PC-9 (cell line): ENCODE measurements at regions not wholly inside any gene's neighbourhood (a gene's known extent, or its start where the extent isn't known, plus 50 kb on each side); places are given as distances from the start of the nearest gene placed in this dataset.

Source experiments
- BruUV-seq: library from RNA; stranded (reverse); fragments of 400-500 nt; replicated peaks from 2 replicates; lab custom pipeline; 2021; lab: Mats Ljungman, UMichigan
- CTCF ChIA-PET: fragments of 300-600 bp; sonication (Branson Sonifier 250); formaldehyde crosslinking; loops from one replicate; lab custom pipeline; 2022; ENCODE audit warnings: antibody characterized with exemption; lab: Charles Lee
- POLR2A ChIA-PET: fragments of 300-600 bp; sonication (Branson Sonifier 250); formaldehyde crosslinking; loops from one replicate; lab custom pipeline; 2022; ENCODE audit warnings: antibody characterized with exemption; ENCODE audit not compliant: unreplicated experiment; lab: Charles Lee
- DNase-seq, 2 experiments: peaks; one replicate each; pipeline versions ENCODE4 v3.0.0 to v3.0.0-alpha.2; 2015 to 2022; ENCODE audit warnings: mixed read lengths in 1 of 2
- H2AFZ ChIP-seq: fragments of 200-600 bp; sonication (generic); 2 replicates; pipeline ENCODE4 v1.8.1; 2017; ENCODE audit warnings: antibody characterized with exemption
- H3F3A ChIP-seq: fragments of 200-600 bp; sonication (generic); 2 replicates; pipeline ENCODE4 v1.8.1; 2017; ENCODE audit warnings: antibody characterized with exemption, mild to moderate bottlenecking, low read depth; ENCODE audit not compliant: insufficient read depth
- H3K27ac ChIP-seq: fragments of 200-600 bp; sonication (generic); 2 replicates; pipeline ENCODE4 v1.6.1; 2016; ENCODE audit warnings: mixed run types
- H3K27me3 ChIP-seq: fragments of 200-600 bp; sonication (generic); 2 replicates; pipeline ENCODE4 v1.6.1; 2016; ENCODE audit warnings: low read depth, mixed run types; ENCODE audit not compliant: insufficient read depth
- H3K36me3 ChIP-seq: fragments of 200-600 bp; sonication (generic); 2 replicates; pipeline ENCODE4 v1.6.1; 2016; ENCODE audit warnings: low read depth, mixed run types
- H3K4me1 ChIP-seq: fragments of 200-600 bp; sonication (generic); replicated peaks from 2 replicates; pipeline ENCODE4 v1.6.1; 2016; ENCODE audit warnings: mixed run types; ENCODE audit not compliant: insufficient read depth
- H3K4me2 ChIP-seq: fragments of 200-600 bp; sonication (generic); 2 replicates; pipeline ENCODE4 v1.6.1; 2017; ENCODE audit warnings: mixed run types
- H3K4me3 ChIP-seq: fragments of 200-600 bp; sonication (generic); 2 replicates; pipeline ENCODE4 v1.6.1; 2016; ENCODE audit warnings: mixed run types
- H3K79me2 ChIP-seq: fragments of 200-600 bp; sonication (generic); 2 replicates; pipeline ENCODE4 v1.6.1; 2017; ENCODE audit warnings: low read depth, mixed run types
- H3K9me2 ChIP-seq: fragments of 200-600 bp; sonication (generic); 2 replicates; pipeline ENCODE4 v1.8.1; 2017; ENCODE audit warnings: mild to moderate bottlenecking; ENCODE audit not compliant: insufficient read depth
- H3K9me3 ChIP-seq: fragments of 200-600 bp; sonication (generic); 2 replicates; pipeline ENCODE4 v1.8.1; 2016; ENCODE audit warnings: low read depth; ENCODE audit not compliant: insufficient read depth
- H4K20me1 ChIP-seq: fragments of 200-600 bp; sonication (generic); 2 replicates; pipeline ENCODE4 v1.8.1; 2017; ENCODE audit not compliant: insufficient read depth
- EZH2 ChIP-seq: fragments of 200-600 bp; sonication (generic); IDR thresholded peaks from 2 replicates; pipeline ENCODE4 v1.8.0; 2017; ENCODE audit warnings: antibody characterized with exemption, low read depth
- intact Hi-C: fragments of 100-400 bp; cut with micrococcal nuclease; formaldehyde crosslinking; loops from one replicate; pipeline ENCODE4 v1.10.0; 2022; ENCODE audit not compliant: unreplicated experiment
- TF ChIP-seq, protein P1 (sequence below): fragments of 200-600 bp; sonication (generic); conservative IDR thresholded peaks from 2 replicates; pipeline ENCODE4 v1.6.1; 2017; ENCODE audit warnings: mixed run types, antibody characterized with exemption, mild to moderate bottlenecking, moderate library complexity

DNA sequence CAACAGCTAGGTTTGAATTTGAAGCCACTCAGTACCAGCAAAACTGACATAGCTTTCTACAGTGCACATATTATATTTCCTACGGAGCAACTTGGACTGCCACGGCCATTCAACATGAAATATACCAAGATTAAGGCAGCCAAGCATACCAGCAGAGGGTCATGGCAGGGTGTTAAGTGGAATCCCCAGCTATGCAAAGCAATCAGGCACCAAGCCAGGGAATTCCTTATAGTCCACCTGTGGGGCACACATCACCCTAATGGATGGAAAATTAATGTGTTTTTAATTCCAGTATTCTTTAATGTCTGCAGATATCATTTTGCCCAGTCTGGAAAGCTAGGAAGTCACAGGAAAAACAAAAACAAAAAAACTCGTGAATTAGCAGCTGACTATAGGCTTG lies 1190.3 kb downstream of the EFNB2 start:
- intact Hi-C loops: no loop called here

DNA sequence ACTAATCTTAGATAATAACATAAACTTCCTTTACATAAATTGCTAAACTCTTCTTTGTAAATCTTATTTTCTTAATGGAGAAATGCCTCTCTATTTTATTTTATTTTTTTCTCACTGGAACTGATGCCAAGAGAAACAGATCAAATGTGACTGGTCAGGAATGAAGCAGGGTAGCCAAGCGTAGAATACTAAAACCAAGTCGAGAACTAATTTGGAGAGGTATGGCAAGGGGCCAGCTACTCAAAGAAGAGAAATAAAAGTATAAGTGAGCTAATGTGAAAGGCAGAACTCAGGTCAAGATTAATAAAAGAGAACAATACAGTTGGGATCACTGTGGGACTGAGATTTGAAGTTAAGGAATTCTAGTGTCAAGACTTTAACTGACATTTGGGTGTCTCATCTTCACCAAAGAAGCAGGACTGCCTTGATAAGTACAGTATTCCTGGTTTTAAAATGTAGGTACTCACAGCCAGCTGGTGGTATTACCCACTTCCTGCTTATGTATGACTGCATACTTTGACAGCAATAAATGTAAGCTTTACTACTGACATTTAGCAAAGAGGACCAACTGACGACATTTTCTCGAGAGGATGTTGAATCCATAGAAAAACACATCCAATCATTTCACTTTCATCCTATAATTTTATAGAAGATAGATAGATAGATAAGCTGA lies 1192.2 kb downstream of the EFNB2 start:
- POLR2A ChIA-PET: no interaction called here
- intact Hi-C loops: no loop called here
- Histone ChIP-seq H3K9me3 (no peaks in the 10 kb centered on the region), H3K4me1 (0 out of 2 replicates have a peak, but pooled peaks cover 10% of the 10 kb centered on the region), H4K20me1 (no peaks in the 10 kb centered on the region), H3K4me2 (no peak overlapping the region), H3K9me2 (no peaks in the 10 kb centered on the region), H2AFZ (no peak overlapping the region), H3K27me3 (no peaks in the 10 kb centered on the region), H3K79me2 (no peaks in the 10 kb centered on the region), H3K36me3 (no peaks in the 10 kb centered on the region), H3F3A (no peaks in the 10 kb centered on the region), H3K27ac (no peak overlapping the region), H3K4me3 (no peak overlapping the region)
- no peak for DNase-seq
- TF ChIP-seq, protein P1, sequence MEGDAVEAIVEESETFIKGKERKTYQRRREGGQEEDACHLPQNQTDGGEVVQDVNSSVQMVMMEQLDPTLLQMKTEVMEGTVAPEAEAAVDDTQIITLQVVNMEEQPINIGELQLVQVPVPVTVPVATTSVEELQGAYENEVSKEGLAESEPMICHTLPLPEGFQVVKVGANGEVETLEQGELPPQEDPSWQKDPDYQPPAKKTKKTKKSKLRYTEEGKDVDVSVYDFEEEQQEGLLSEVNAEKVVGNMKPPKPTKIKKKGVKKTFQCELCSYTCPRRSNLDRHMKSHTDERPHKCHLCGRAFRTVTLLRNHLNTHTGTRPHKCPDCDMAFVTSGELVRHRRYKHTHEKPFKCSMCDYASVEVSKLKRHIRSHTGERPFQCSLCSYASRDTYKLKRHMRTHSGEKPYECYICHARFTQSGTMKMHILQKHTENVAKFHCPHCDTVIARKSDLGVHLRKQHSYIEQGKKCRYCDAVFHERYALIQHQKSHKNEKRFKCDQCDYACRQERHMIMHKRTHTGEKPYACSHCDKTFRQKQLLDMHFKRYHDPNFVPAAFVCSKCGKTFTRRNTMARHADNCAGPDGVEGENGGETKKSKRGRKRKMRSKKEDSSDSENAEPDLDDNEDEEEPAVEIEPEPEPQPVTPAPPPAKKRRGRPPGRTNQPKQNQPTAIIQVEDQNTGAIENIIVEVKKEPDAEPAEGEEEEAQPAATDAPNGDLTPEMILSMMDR: no peak
- no peak for TF ChIP-seq EZH2
- BruUV-seq: no TSS peak
- CTCF ChIA-PET: no interaction called here

More for the DNA sequence above, 1190.3 kb downstream of the EFNB2 start:
- Histone ChIP-seq H3F3A (no peaks in the 10 kb centered on the region), H3K4me1 (0 out of 2 replicates have a peak, but pooled peaks cover 10% of the 10 kb centered on the region), H3K27ac (no peak overlapping the region), H3K4me3 (no peak overlapping the region), H3K4me2 (no peak overlapping the region), H3K36me3 (no peaks in the 10 kb centered on the region), H3K27me3 (no peaks in the 10 kb centered on the region), H3K9me3 (no peaks in the 10 kb centered on the region), H2AFZ (no peak overlapping the region), H4K20me1 (no peaks in the 10 kb centered on the region), H3K9me2 (no peaks in the 10 kb centered on the region), H3K79me2 (no peaks in the 10 kb centered on the region)
- BruUV-seq: no TSS peak
- CTCF ChIA-PET: no interaction called here
- POLR2A ChIA-PET: no interaction called here
- no peak for TF ChIP-seq EZH2
- TF ChIP-seq, protein P1: no peak
- DNase-seq: no peak

DNA sequence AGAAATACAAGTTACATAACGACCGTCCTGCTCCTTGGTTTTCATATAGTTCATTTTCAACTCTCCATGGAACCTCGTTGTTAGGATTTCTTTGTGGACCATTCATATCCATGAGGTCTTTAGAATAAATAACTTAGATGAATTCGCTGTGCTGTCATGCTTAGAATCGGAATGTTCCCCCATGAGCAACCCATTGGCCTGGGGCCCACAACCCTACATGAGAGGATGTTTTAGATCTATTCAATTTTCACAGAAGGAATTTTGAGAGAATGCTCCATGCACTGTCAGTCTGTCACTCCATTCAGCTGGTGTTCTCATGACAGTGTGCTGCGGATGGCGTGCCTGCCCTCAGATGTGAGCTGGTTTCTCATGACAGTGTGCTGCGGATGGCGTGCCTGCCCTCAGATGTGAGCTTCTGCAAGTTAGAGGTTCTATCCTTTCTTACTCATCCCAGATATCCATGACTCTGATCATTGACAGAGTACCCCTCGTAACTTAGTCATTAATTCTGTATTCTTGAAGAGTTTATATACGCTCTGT lies 1193.1 kb downstream of the EFNB2 start:
- TF ChIP-seq EZH2: no peak
- TF ChIP-seq, protein P1: no peak
- POLR2A ChIA-PET: no interaction called here
- Histone ChIP-seq H3F3A (no peaks in the 10 kb centered on the region), H2AFZ (no peak overlapping the region), H3K4me1 (0 out of 2 replicates have a peak, but pooled peaks cover 10% of the 10 kb centered on the region), H3K79me2 (no peaks in the 10 kb centered on the region), H3K27me3 (no peaks in the 10 kb centered on the region), H3K9me3 (no peaks in the 10 kb centered on the region), H3K4me3 (no peak overlapping the region), H3K36me3 (no peaks in the 10 kb centered on the region), H3K4me2 (no peak overlapping the region), H3K27ac (no peak overlapping the region), H4K20me1 (no peaks in the 10 kb centered on the region), H3K9me2 (no peaks in the 10 kb centered on the region)
- CTCF ChIA-PET: no interaction called here
- no peak for DNase-seq
- intact Hi-C loops: no loop called here
- no TSS peak for BruUV-seq
